SK-MEL-5 (cell line): ENCODE measurements at regions not wholly inside any gene's neighbourhood (a gene's known extent, or its start where the extent isn't known, plus 50 kb on each side); places are given as distances from the start of the nearest gene placed in this dataset.
"Not testable (repeated sequence)": the region's sequence is repeated elsewhere in the genome, so short reads cannot be mapped to it uniquely, and the experiment has no call there.

Source experiments
- DNase-seq: peaks from one replicate; pipeline ENCODE4 v3.0.0-alpha.2; 2016; ENCODE audit warnings: low read depth, low spot score
- in situ Hi-C: cut with HindIII; loops from 2 replicates; pipeline ENCODE4 v1.10.0; 2016; ENCODE audit warnings: low sequenced_read_pairs, high pct_unique_total_duplicates, low pct_unique_long_range_greater_than_20kb

- DNase-seq, in situ Hi-C loops: not testable (repeated sequence)
These were observed 51.0 kb upstream of the CDYL start for GRCh38 chr6:4725136-4725760.

DNA sequence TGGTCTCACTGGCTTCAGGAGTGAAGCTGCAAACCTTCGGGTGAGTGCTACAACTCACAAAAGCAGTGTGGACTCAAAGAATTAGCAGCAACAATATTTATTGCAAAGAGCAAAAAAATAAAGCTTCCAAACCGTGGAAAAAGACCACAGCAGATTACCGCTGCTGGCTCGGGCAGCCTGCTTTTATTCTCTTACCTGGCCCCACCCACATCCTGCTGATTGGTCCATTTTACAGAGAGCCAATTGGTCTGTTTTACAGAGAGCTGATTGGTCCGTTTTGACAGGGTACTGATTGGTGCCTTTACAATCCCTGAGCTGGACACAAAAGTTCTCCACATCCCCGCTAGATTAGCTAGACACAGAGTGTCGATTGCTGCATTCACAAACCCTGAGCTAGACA, 51.5 kb upstream of the CDYL start:
- in situ Hi-C loops, DNase-seq: not testable (repeated sequence)

DNA sequence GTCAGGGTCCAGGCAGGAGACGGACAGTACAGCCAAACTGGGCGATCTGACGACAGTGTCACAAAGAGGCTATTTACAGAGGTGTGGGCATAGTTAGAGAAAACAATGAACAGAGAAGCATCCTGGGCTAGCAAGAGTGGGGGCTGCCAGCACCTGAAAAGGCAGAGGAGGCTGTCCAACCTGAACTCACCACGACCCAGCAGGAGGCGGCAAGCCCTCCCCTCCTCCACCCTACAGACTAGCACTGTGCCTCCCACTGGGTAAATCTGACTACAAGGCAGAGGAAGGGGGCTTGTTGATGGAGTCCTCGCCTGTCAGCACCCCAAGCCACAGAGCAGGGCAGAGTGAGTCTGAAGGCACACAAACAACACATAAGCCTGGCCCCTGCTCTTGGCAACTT, 52.8 kb upstream of the CDYL start:
- in situ Hi-C loops, result no loop called here
- DNase-seq, result no peak

- DNase-seq, in situ Hi-C loops: not testable (repeated sequence)
These were observed 54.8 kb upstream of the CDYL start for GRCh38 chr6:4721368-4721767.

DNA sequence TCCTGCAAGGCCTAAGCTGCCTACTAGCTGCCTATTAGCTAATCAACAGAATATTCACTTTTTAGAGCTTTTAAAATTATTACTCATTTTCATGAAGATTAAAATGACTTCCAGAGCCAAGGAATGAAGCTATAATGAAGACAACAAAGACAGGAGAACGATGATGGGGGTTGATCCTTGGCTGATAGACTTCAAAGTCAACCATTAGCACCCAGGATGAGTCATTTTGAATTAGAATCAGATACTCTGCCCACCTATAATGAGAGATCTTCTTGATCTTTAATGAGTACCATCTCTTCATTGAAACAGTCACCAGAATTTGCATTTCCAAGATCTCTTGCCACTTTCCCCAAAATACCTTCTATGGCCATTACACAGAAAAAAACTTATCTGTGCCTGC, 56.7 kb upstream of the CDYL start:
- in situ Hi-C loops, result no loop called here
- no peak for DNase-seq

- no peak for DNase-seq
- in situ Hi-C loops, result no loop called here
These were observed 58.3 kb upstream of the CDYL start for GRCh38 chr6:4717856-4718255.

- in situ Hi-C loops, result no loop called here
- no peak for DNase-seq
These were observed 59.1 kb upstream of the CDYL start for GRCh38 chr6:4717124-4717523.

DNA sequence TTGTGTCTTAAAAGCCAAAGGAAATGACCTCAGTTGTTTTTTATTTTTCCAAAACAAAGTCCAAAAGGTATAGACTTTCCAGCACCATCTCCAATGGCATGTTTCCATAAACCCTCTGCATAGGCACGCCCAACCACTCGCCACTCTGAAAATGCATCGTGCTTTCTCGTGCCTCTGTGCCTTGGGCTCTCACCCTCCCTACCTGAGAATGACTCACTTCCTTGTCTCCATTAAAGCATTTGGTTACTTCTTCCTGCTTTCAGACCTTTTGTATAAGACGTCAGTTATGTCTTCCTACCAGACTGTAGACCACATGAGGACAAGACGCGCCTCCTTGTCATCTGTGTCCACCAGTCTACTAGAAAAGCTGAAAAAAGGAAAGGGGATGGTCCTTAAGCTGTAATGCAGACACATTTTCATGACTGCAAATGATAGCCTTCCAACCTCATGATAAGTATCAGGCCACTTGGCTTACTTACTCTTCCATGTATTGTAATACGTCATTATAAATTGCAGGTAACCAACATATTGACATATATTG, 61.2 kb upstream of the CDYL start:
- no peak for DNase-seq
- in situ Hi-C loops, result no loop called here

DNA sequence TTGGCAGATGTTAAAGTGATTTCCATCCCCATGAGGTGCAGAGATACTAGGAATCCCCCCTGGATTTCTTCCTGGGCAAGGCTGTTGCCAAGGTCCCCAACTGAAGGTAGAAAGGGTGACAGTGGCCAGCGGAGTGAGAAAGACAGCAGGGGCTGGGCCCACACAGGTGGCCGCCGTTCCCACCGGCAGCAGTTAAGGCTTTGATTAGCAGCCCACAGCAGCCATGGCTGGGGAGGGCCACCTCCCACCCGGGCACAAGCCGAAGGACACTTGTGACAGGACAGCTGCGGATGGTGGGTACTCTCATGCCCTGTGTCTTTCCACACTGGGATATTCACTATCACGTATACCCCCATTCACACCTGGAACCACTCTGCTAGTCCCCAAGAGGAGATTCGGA, 63.9 kb upstream of the CDYL start:
- no peak for DNase-seq
- in situ Hi-C loops, result no loop called here

GRCh38 chr6:4707011-4707410, 69.2 kb upstream of the CDYL start:
- peak; percentile 30 for DNase-seq
- in situ Hi-C loops, result no loop called here

DNA sequence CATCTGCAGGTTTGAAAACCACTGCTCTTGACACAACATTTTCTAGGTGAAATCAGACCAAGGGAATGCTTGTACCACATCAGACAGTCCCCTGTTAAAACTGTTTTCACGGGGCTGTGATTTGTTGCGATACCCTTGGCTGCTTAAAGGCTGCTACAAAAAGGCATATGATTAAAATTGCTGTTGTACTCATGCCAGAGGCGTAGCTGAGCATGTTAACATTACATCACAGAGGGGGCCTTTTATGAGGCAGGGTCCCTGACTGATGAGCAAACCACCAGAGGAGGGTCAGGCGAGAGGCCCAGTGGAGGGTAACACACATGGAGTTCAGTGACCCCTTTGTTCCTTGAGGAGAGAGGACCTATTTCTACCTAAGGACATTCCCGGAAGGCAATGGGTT, 70.4 kb upstream of the CDYL start:
- in situ Hi-C loops, result no loop called here
- DNase-seq, result no peak

DNA sequence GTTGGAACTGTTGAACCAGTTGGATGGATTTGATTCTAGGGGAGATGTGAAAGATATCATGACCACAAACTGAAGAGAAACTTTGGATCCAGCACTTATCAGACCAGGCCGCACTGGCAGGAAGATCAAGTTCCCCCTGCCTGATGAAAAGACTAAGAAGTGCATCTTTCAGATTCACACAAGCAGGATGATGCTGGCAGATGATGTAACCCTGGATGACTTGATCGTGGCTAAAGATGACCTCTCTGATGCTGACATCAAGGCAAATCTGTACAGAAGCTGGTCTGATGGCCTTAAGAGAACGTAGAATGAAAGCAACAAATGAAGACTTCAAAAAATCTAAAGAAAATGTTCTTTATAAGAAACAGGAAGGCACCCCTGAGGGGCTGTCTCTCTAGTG, 72.8 kb upstream of the CDYL start:
- in situ Hi-C loops, result no loop called here
- DNase-seq, result no peak

- no peak for DNase-seq
- in situ Hi-C loops, result no loop called here
These were observed 77.1 kb upstream of the CDYL start for GRCh38 chr6:4698901-4699659.

GRCh38 chr6:4693173-4693970, 82.8 kb upstream of the CDYL start:
- no peak for DNase-seq
- in situ Hi-C loops, result no loop called here

GRCh38 chr6:4692664-4693063, 83.5 kb upstream of the CDYL start:
- in situ Hi-C loops, result no loop called here

GRCh38 chr6:4687989-4688947, 87.9 kb upstream of the CDYL start:
- in situ Hi-C loops, result no loop called here
- DNase-seq, result peak; percentile 85

More at GRCh38 chr6:4692664-4693063, 83.5 kb upstream of the CDYL start:
- no peak for DNase-seq

- no peak for DNase-seq
- in situ Hi-C loops, result no loop called here
These were observed 88.6 kb upstream of the CDYL start for GRCh38 chr6:4687656-4687988.
